Mesenchymal stem cell (in vitro differentiated cells and primary cell): ENCODE measurements at regions not wholly inside any gene's neighbourhood (a gene's known extent, or its start where the extent isn't known, plus 50 kb on each side); places are given as distances from the start of the nearest gene placed in this dataset.

ENCODE experiments used
- DNase-seq: peaks from one replicate; pipeline ENCODE4 v3.0.0-alpha.2; 2013
- H2AFZ ChIP-seq: one replicate; pipeline ENCODE4 v1.6.1; 2013; ENCODE audit warnings: low read depth, mild to moderate bottlenecking, control low read depth, inconsistent platforms, low read length, moderate library complexity
- H2AK5ac ChIP-seq: 2 replicates; pipeline ENCODE4 v1.6.1; 2013; ENCODE audit warnings: low read length, moderate library complexity, mild to moderate bottlenecking, inconsistent platforms; ENCODE audit not compliant: severe bottlenecking
- H2BK120ac ChIP-seq: one replicate; pipeline ENCODE4 v1.6.1; 2013; ENCODE audit warnings: low read depth, mild to moderate bottlenecking, inconsistent platforms, low read length, moderate library complexity
- H2BK12ac ChIP-seq, 2 experiments: one replicate each; pipeline ENCODE4 v1.6.1; 2013; ENCODE audit warnings: inconsistent platforms in 2 of 2, low read length in 2 of 2, mild to moderate bottlenecking in 2 of 2, moderate library complexity in 2 of 2, control low read depth in 1 of 2
- H2BK15ac ChIP-seq: one replicate; pipeline ENCODE4 v1.6.1; 2013; ENCODE audit warnings: mild to moderate bottlenecking, low read depth, inconsistent platforms; ENCODE audit not compliant: poor library complexity, severe bottlenecking
- H2BK5ac ChIP-seq: 2 replicates; pipeline ENCODE4 v1.6.1; 2013; ENCODE audit warnings: low read depth, mild to moderate bottlenecking, low read length, control low read depth, inconsistent platforms; ENCODE audit not compliant: poor library complexity, severe bottlenecking
- H3K14ac ChIP-seq, 2 experiments: one replicate each; pipeline ENCODE4 v1.6.1; 2013; ENCODE audit warnings: inconsistent platforms in 2 of 2, low read length in 2 of 2, control low read depth in 1 of 2, mild to moderate bottlenecking in 1 of 2, moderate library complexity in 1 of 2
- H3K18ac ChIP-seq, 2 experiments: one replicate each; pipeline ENCODE4 v1.6.1; 2013; ENCODE audit warnings: inconsistent platforms in 2 of 2, low read length in 2 of 2, control low read depth in 1 of 2, low read depth in 1 of 2, mild to moderate bottlenecking in 1 of 2
- H3K23ac ChIP-seq, 2 experiments: one replicate each; pipeline ENCODE4 v1.6.1; 2013; ENCODE audit warnings: inconsistent platforms in 2 of 2, low read length in 2 of 2, mild to moderate bottlenecking in 2 of 2, moderate library complexity in 2 of 2, control low read depth in 1 of 2
- H3K27ac ChIP-seq: 2 replicates; pipeline ENCODE4 v1.5.1; 2013; ENCODE audit warnings: mild to moderate bottlenecking, moderate library complexity, low read length, control low read depth, inconsistent platforms; ENCODE audit not compliant: poor library complexity, severe bottlenecking
- H3K27me3 ChIP-seq, 2 experiments: 2 replicates each; pipeline versions ENCODE4 v1.6.1 to v1.7.0; 2013; ENCODE audit warnings: low read length in 2 of 2, mild to moderate bottlenecking in 2 of 2, moderate library complexity in 2 of 2, control low read depth in 1 of 2, inconsistent platforms in 1 of 2; ENCODE audit not compliant: control insufficient read depth in 1 of 2, insufficient read depth in 1 of 2
- H3K36me3 ChIP-seq, 2 experiments: 2 replicates each; pipeline versions ENCODE4 v1.6.1 to v1.7.0; 2013; ENCODE audit warnings: low read length in 2 of 2, control low read depth in 1 of 2, inconsistent platforms in 1 of 2, low read depth in 1 of 2, mild to moderate bottlenecking in 1 of 2; ENCODE audit not compliant: insufficient read depth in 2 of 2, control insufficient read depth in 1 of 2
- H3K4ac ChIP-seq, 2 experiments: one replicate each; pipeline ENCODE4 v1.6.1; 2013; ENCODE audit warnings: inconsistent platforms in 2 of 2, low read length in 2 of 2, mild to moderate bottlenecking in 2 of 2, moderate library complexity in 2 of 2, control low read depth in 1 of 2, low read depth in 1 of 2
- H3K4me1 ChIP-seq: 2 replicates; pipeline ENCODE4 v1.6.1; 2013; ENCODE audit warnings: low read depth, low read length, control low read depth; ENCODE audit not compliant: control insufficient read depth, insufficient read depth
- H3K4me2 ChIP-seq: 2 replicates; pipeline ENCODE4 v1.6.1; 2013; ENCODE audit warnings: low read length, mild to moderate bottlenecking, inconsistent platforms; ENCODE audit not compliant: poor library complexity, severe bottlenecking
- H3K4me3 ChIP-seq, 2 experiments: 2 replicates each; pipeline versions ENCODE4 v1.5.1 to v1.7.0; 2013; ENCODE audit warnings: low read length in 2 of 2, mild to moderate bottlenecking in 2 of 2, control low read depth in 1 of 2, low read depth in 1 of 2; ENCODE audit not compliant: insufficient read depth in 1 of 2
- H3K79me1 ChIP-seq: replicated peaks from 2 replicates; pipeline ENCODE4 v1.6.1; 2013; ENCODE audit warnings: mild to moderate bottlenecking, control low read depth, low read length, inconsistent platforms; ENCODE audit not compliant: poor library complexity, severe bottlenecking
- H3K9ac ChIP-seq: 2 replicates; pipeline ENCODE4 v1.7.0; 2013; ENCODE audit warnings: mild to moderate bottlenecking, low read length, moderate library complexity
- H3K9me3 ChIP-seq: 2 replicates; pipeline ENCODE4 v1.7.0; 2013; ENCODE audit warnings: mild to moderate bottlenecking, low read length; ENCODE audit not compliant: control insufficient read depth
- H4K8ac ChIP-seq: one replicate; pipeline ENCODE4 v1.6.1; 2013; ENCODE audit warnings: inconsistent platforms, mild to moderate bottlenecking, low read length, moderate library complexity
- H4K91ac ChIP-seq: one replicate; pipeline ENCODE4 v1.6.1; 2013; ENCODE audit warnings: mild to moderate bottlenecking, low read length, inconsistent platforms
- WGBS: methylation state at CpG from one replicate; pipeline ENCODE4 v1.1.7; 2013; ENCODE audit warnings: mixed read lengths; 5-methylcytosine and 5-hydroxymethylcytosine counted together

DNA sequence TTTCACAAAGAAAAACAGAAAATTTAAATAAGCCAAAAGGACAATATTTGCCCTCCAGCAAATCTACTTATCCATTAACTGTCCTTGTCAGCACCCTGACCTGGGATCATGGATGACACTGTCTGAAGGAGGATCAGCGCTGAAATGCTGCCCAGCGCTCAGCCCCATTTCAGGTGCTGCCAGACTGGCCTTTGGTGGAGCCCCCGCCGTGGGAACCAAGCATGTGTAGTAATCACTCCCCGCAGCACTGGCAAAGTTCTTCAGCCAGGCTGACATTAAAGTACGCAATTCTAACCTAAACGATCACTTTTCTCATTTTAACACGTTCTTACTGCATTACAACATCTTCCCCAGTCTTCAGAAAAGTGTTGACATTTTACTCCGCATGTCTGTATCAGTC is 108.6 kb upstream of the GPC1 start:
- Histone ChIP-seq H3K36me3 (no peaks in the 10 kb centered on the region), H3K4me1 (no peaks in the 10 kb centered on the region), H2AK5ac (no peak overlapping the region), H3K27ac (no peak overlapping the region), H2BK12ac (no peak overlapping the region), H2AFZ (no peak overlapping the region), H3K4ac (no peak overlapping the region), H3K4me3 (no peak overlapping the region), H3K9me3 (peaks cover 1% of the 10 kb centered on the region), H3K79me1 (no peaks in the 10 kb centered on the region), H4K91ac (no peak overlapping the region), H2BK5ac (no peak overlapping the region), H3K18ac (no peak overlapping the region), H3K27me3 (peaks cover 0 to 76% of the 10 kb centered on the region in 2 experiments), H3K23ac (no peak overlapping the region), H3K9ac (no peak overlapping the region), H3K14ac (no peak overlapping the region), H2BK15ac (no peak overlapping the region), H3K4me2 (no peak overlapping the region), H4K8ac (no peak overlapping the region), H2BK120ac (no peak overlapping the region)
- WGBS = 83% methylated on average over 9 of the region's 9 CpGs
- DNase-seq = no peak

DNA sequence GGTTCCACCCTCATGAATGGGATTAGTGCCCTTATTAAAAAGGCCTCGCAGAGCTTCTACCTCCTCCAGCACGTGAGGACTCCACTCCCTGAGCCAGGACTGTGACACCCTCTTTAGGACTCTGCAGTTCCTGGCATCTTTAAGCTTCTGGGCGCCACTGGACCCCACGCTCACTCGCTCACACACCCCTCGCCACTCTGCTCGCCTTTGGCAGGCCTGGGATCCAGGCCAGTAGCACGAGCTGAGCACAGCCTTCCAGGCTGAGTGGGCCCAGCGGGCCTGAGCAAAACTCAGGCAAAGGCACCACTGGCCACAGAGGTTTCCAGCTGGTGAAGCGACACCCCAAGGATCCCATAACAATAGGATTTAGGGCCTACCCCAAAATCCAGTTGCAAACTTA is 107.9 kb upstream of the GPC1 start:
- no peak overlapping the region for H2BK5ac ChIP-seq
- H2BK120ac ChIP-seq = no peak overlapping the region
- H3K9ac ChIP-seq = no peak overlapping the region
- no peak for DNase-seq
- no peak overlapping the region for H3K27ac ChIP-seq
- no peak overlapping the region for H3K4ac ChIP-seq
- H3K4me3 ChIP-seq = no peak overlapping the region
- H3K4me2 ChIP-seq = no peak overlapping the region
- H3K14ac ChIP-seq = no peak overlapping the region
- H4K91ac ChIP-seq = no peak overlapping the region
- H3K36me3 ChIP-seq = no peaks in the 10 kb centered on the region
- peaks cover 5% of the 10 kb centered on the region for H3K9me3 ChIP-seq
- no peak overlapping the region for H3K23ac ChIP-seq
- H3K27me3 ChIP-seq = peaks cover 0 to 83% of the 10 kb centered on the region in 2 experiments
- H2BK15ac ChIP-seq = no peak overlapping the region
- no peak overlapping the region for H3K18ac ChIP-seq
- H3K4me1 ChIP-seq = no peaks in the 10 kb centered on the region
- WGBS = 79% methylated on average over 10 of the region's 10 CpGs
- no peak overlapping the region for H4K8ac ChIP-seq
- H3K79me1 ChIP-seq = no peaks in the 10 kb centered on the region
- no peak overlapping the region for H2AFZ ChIP-seq
- H2BK12ac ChIP-seq = no peak overlapping the region
- H2AK5ac ChIP-seq = no peak overlapping the region

- H2AK5ac ChIP-seq = no peak overlapping the region
- no peak overlapping the region for H2BK5ac ChIP-seq
- no peak overlapping the region for H3K4me2 ChIP-seq
- H2AFZ ChIP-seq = no peak overlapping the region
- no peak overlapping the region for H3K18ac ChIP-seq
- H3K9me3 ChIP-seq = peaks cover 5% of the 10 kb centered on the region
- no peak overlapping the region for H3K23ac ChIP-seq
- H2BK15ac ChIP-seq = no peak overlapping the region
- H3K9ac ChIP-seq = no peak overlapping the region
- peaks cover 0 to 82% of the 10 kb centered on the region in 2 experiments for H3K27me3 ChIP-seq
- H2BK12ac ChIP-seq = no peak overlapping the region
- H4K91ac ChIP-seq = no peak overlapping the region
- H3K36me3 ChIP-seq = no peaks in the 10 kb centered on the region
- H3K27ac ChIP-seq = no peak overlapping the region
- H3K4me3 ChIP-seq = no peak overlapping the region
- no peak for DNase-seq
- H4K8ac ChIP-seq = no peak overlapping the region
- no peaks in the 10 kb centered on the region for H3K4me1 ChIP-seq
- WGBS = 82% methylated on average over 10 of the region's 10 CpGs
- no peak overlapping the region for H3K14ac ChIP-seq
- H2BK120ac ChIP-seq = no peak overlapping the region
- no peak overlapping the region for H3K4ac ChIP-seq
- no peaks in the 10 kb centered on the region for H3K79me1 ChIP-seq
These were observed 106.9 kb upstream of the GPC1 start for GRCh38 chr2:240328526-240328925.

GRCh38 chr2:240329116-240329665 is 106.3 kb upstream of the GPC1 start:
- Histone ChIP-seq H4K91ac (no peak overlapping the region), H2BK15ac (no peak overlapping the region), H3K4me2 (no peak overlapping the region), H2BK120ac (no peak overlapping the region), H3K27ac (no peak overlapping the region), H3K4me3 (no peak overlapping the region), H3K36me3 (no peaks in the 10 kb centered on the region), H4K8ac (no peak overlapping the region), H3K23ac (no peak overlapping the region), H2AK5ac (no peak overlapping the region), H3K27me3 (peaks cover 0 to 80% of the 10 kb centered on the region in 2 experiments), H3K18ac (no peak overlapping the region), H2BK12ac (no peak overlapping the region), H2BK5ac (no peak overlapping the region), H3K79me1 (no peaks in the 10 kb centered on the region), H3K14ac (no peak overlapping the region), H3K9ac (no peak overlapping the region), H3K4ac (no peak overlapping the region), H3K9me3 (peaks cover 5% of the 10 kb centered on the region), H3K4me1 (no peaks in the 10 kb centered on the region), H2AFZ (no peak overlapping the region)
- WGBS = 83% methylated on average over 9 of the region's 10 CpGs
- DNase-seq = no peak
